Liver (tissue), 7 donors: ENCODE measurements at regions not wholly inside any gene's neighbourhood (a gene's known extent, or its start where the extent isn't known, plus 50 kb on each side); places are given as distances from the start of the nearest gene placed in this dataset.
"Not testable (repeated sequence)": the region's sequence is repeated elsewhere in the genome, so short reads cannot be mapped to it uniquely, and the experiment has no call there.

Experiments used
- DNase-seq: peaks from one replicate; pipeline ENCODE4 v3.0.0-alpha.2; 2017; ENCODE audit warnings: low spot score
- H3K27ac ChIP-seq, 2 donors: one replicate each; pipeline ENCODE4 v1.7.0; 2013; ENCODE audit warnings: inconsistent platforms in 2 of 2, low read length in 2 of 2, control low read depth in 1 of 2, low read depth in 1 of 2, mild to moderate bottlenecking in 1 of 2
- H3K27me3 ChIP-seq, 4 donors: one replicate each; pipeline versions ENCODE4 v1.6.1 to v1.7.0; 2013; ENCODE audit warnings: low read length in 3 of 4, inconsistent platforms in 1 of 4, mild to moderate bottlenecking in 1 of 4, moderate library complexity in 1 of 4; ENCODE audit not compliant: control insufficient read depth in 4 of 4, insufficient read depth in 4 of 4
- H3K36me3 ChIP-seq, 4 donors: one replicate each; pipeline versions ENCODE4 v1.6.1 to v1.7.0; 2013; ENCODE audit warnings: low read length in 3 of 4, mild to moderate bottlenecking in 3 of 4, low read depth in 1 of 4, moderate library complexity in 1 of 4; ENCODE audit not compliant: control insufficient read depth in 4 of 4, insufficient read depth in 3 of 4
- H3K4me1 ChIP-seq, 4 donors: one replicate each; pipeline versions ENCODE4 v1.6.1 to v1.7.0; 2013; ENCODE audit warnings: low read length in 3 of 4, mild to moderate bottlenecking in 3 of 4, moderate library complexity in 1 of 4; ENCODE audit not compliant: control insufficient read depth in 4 of 4, insufficient read depth in 4 of 4
- H3K4me3 ChIP-seq, 3 donors: one replicate each; pipeline versions ENCODE4 v1.6.1 to v1.7.0; 2013; ENCODE audit warnings: low read length in 3 of 3, control low read depth in 1 of 3, low read depth in 1 of 3, mild to moderate bottlenecking in 1 of 3
- H3K9ac ChIP-seq, 2 donors: one replicate each; pipeline ENCODE4 v1.7.0; 2013; ENCODE audit warnings: low read length in 2 of 2, mild to moderate bottlenecking in 2 of 2, moderate library complexity in 2 of 2, control low read depth in 1 of 2, low read depth in 1 of 2
- H3K9me3 ChIP-seq, 4 donors: one replicate each; pipeline versions ENCODE4 v1.6.1 to v1.7.0; 2013; ENCODE audit warnings: low read length in 3 of 4; ENCODE audit not compliant: control insufficient read depth in 4 of 4
- EGR1 ChIP-seq, 2 donors: IDR thresholded peaks; 2 replicates each; pipeline ENCODE4 v1.6.1; 2016 to 2018; ENCODE audit warnings: antibody characterized with exemption in 2 of 2, low read depth in 2 of 2
- FOXA1 ChIP-seq: IDR thresholded peaks from 2 replicates; pipeline ENCODE4 v1.6.1; 2016; ENCODE audit warnings: antibody characterized with exemption
- FOXA2 ChIP-seq: IDR thresholded peaks from 2 replicates; pipeline ENCODE4 v1.6.1; 2016; ENCODE audit warnings: antibody characterized with exemption
- GABPA ChIP-seq, 2 donors: IDR thresholded peaks in 1 of 2; conservative IDR thresholded peaks in 1 of 2; 2 replicates each; pipeline ENCODE4 v1.6.1; 2016; ENCODE audit warnings: antibody characterized with exemption in 2 of 2, mild to moderate bottlenecking in 1 of 2, moderate library complexity in 1 of 2
- HNF4A ChIP-seq, 2 donors: conservative IDR thresholded peaks; 2 replicates each; pipeline ENCODE4 v1.6.1; 2016; ENCODE audit warnings: antibody characterized with exemption in 2 of 2, mild to moderate bottlenecking in 2 of 2
- HNF4G ChIP-seq: IDR thresholded peaks from 2 replicates; pipeline ENCODE4 v1.6.1; 2016; ENCODE audit warnings: antibody characterized with exemption
- JUND ChIP-seq, 2 donors: IDR thresholded peaks; 2 replicates each; pipeline ENCODE4 v1.6.1; 2016; ENCODE audit warnings: antibody characterized with exemption in 2 of 2
- NR2F2 ChIP-seq: IDR thresholded peaks from 2 replicates; pipeline ENCODE4 v1.6.1; 2016; ENCODE audit warnings: antibody characterized with exemption
- RAD21 ChIP-seq, 2 donors: IDR thresholded peaks; 2 replicates each; pipeline ENCODE4 v1.6.1; 2016; ENCODE audit warnings: antibody characterized with exemption in 2 of 2, mild to moderate bottlenecking in 2 of 2
- RXRA ChIP-seq, 2 donors: IDR thresholded peaks; 2 replicates each; pipeline ENCODE4 v1.6.1; 2017 to 2018; ENCODE audit warnings: antibody characterized with exemption in 2 of 2, mild to moderate bottlenecking in 1 of 2
- SP1 ChIP-seq: IDR thresholded peaks from 2 replicates; pipeline ENCODE4 v1.6.1; 2018; ENCODE audit warnings: antibody characterized with exemption, mild to moderate bottlenecking
- TAF1 ChIP-seq: conservative IDR thresholded peaks from 2 replicates; pipeline ENCODE4 v1.6.1; 2016; ENCODE audit warnings: antibody characterized with exemption, mild to moderate bottlenecking
- WGBS: extraction: QIAGEN DNeasy Blood & Tissue Kit; methylation state at CpG from one replicate; pipeline ENCODE4 v1.1.7; 2013; 5-methylcytosine and 5-hydroxymethylcytosine counted together
- TF ChIP-seq, protein P1 (sequence below): IDR thresholded peaks from 2 replicates; pipeline ENCODE4 v1.6.1; 2016; ENCODE audit warnings: antibody characterized with exemption
- TF ChIP-seq, protein P2 (sequence below): IDR thresholded peaks from 2 replicates; pipeline ENCODE4 v1.6.1; 2016; ENCODE audit warnings: antibody characterized with exemption, mild to moderate bottlenecking
- TF ChIP-seq, protein P3 (sequence below): IDR thresholded peaks from 2 replicates; pipeline ENCODE4 v1.6.1; 2016; ENCODE audit warnings: antibody characterized with exemption
- donor health status: healthy.
- donor health status: healthy.
- donor health status: healthy.
- donor health status: healthy.

DNA sequence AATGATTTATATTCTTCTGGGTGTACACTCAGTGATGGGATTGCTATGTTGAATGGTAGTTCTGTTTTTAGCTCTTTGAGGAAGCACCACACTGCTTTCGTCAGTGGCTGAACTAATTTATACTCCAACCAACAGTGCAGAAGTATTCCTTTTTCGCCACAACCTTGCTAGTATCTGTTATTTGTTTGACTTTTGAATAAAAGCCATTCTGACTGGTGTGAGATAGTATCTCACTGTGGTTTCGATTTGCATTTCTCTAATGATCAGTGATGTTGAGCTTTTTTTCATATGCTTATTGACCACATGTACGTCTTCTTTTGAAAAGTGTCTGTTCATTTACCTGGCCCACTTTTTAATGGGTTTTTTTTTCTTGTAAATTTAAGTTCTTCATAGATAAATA is 583.8 kb upstream of the ARID1B start:
- Histone ChIP-seq H3K27ac (no peak overlapping the region), H3K9me3 (peaks cover 0 to 5% (median 0%) of the 10 kb centered on the region in 4 donors), H3K27me3 (peaks cover 0 to 7% (median 0%) of the 10 kb centered on the region in 4 donors), H3K4me3 (no peak overlapping the region), H3K4me1 (no peaks in the 10 kb centered on the region), H3K9ac (no peak overlapping the region), H3K36me3 (no peaks in the 10 kb centered on the region)
- WGBS: 71% methylated on average over 4 of the region's 4 CpGs
- DNase-seq: no peak
- TF ChIP-seq HNF4G: no peak
- TF ChIP-seq FOXA2: no peak
- TF ChIP-seq SP1: no peak
- no peak for TF ChIP-seq GABPA (IDR thresholded peaks at IDR 0.05 in 1 of 2, conservative IDR thresholded peaks at IDR 0.05 in 1 of 2)
- TF ChIP-seq, protein P1, sequence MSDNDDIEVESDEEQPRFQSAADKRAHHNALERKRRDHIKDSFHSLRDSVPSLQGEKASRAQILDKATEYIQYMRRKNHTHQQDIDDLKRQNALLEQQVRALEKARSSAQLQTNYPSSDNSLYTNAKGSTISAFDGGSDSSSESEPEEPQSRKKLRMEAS: no peak
- TF ChIP-seq, protein P2, sequence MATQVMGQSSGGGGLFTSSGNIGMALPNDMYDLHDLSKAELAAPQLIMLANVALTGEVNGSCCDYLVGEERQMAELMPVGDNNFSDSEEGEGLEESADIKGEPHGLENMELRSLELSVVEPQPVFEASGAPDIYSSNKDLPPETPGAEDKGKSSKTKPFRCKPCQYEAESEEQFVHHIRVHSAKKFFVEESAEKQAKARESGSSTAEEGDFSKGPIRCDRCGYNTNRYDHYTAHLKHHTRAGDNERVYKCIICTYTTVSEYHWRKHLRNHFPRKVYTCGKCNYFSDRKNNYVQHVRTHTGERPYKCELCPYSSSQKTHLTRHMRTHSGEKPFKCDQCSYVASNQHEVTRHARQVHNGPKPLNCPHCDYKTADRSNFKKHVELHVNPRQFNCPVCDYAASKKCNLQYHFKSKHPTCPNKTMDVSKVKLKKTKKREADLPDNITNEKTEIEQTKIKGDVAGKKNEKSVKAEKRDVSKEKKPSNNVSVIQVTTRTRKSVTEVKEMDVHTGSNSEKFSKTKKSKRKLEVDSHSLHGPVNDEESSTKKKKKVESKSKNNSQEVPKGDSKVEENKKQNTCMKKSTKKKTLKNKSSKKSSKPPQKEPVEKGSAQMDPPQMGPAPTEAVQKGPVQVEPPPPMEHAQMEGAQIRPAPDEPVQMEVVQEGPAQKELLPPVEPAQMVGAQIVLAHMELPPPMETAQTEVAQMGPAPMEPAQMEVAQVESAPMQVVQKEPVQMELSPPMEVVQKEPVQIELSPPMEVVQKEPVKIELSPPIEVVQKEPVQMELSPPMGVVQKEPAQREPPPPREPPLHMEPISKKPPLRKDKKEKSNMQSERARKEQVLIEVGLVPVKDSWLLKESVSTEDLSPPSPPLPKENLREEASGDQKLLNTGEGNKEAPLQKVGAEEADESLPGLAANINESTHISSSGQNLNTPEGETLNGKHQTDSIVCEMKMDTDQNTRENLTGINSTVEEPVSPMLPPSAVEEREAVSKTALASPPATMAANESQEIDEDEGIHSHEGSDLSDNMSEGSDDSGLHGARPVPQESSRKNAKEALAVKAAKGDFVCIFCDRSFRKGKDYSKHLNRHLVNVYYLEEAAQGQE: no peak
- no peak for TF ChIP-seq EGR1 (IDR thresholded peaks at IDR 0.05; ENCODE audit: low read depth in 2 of 2)
- TF ChIP-seq FOXA1: no peak

DNA sequence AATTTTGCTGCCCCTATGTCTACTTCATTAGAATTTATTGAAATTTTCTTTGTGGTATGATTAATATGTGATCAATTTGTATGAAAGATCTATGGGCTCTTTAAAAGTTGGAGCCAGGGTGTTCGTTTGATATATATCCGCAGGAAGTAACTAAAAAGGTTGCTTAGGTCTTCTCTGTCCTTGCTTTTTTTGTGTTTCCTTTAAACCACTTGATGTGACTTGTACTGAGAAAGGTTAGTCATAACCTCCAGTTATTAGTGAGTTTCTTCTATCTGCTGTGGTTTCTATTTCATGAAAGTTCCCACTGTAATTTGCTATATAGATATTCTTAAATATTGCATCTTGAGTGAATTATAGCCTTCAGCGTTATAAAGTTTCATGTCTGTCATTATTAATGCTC is 585.3 kb upstream of the ARID1B start:
- Histone ChIP-seq H3K4me1 (no peaks in the 10 kb centered on the region), H3K27me3 (no peaks in the 10 kb centered on the region), H3K27ac (no peak overlapping the region), H3K4me3 (no peak overlapping the region), H3K9ac (no peak overlapping the region), H3K36me3 (no peaks in the 10 kb centered on the region), H3K9me3 (peaks cover 0 to 5% (median 0%) of the 10 kb centered on the region in 4 donors)
- TF ChIP-seq EGR1 (IDR thresholded peaks at IDR 0.05; ENCODE audit: low read depth in 2 of 2) (no peak), RAD21 (IDR thresholded peaks at IDR 0.05) (no peak), JUND (IDR thresholded peaks at IDR 0.05) (no peak), HNF4A (conservative IDR thresholded peaks at IDR 0.05) (no peak), HNF4G (no peak), NR2F2 (no peak)
- WGBS: 64% methylated on average over 3 of the region's 3 CpGs
- DNase-seq: no peak

DNA sequence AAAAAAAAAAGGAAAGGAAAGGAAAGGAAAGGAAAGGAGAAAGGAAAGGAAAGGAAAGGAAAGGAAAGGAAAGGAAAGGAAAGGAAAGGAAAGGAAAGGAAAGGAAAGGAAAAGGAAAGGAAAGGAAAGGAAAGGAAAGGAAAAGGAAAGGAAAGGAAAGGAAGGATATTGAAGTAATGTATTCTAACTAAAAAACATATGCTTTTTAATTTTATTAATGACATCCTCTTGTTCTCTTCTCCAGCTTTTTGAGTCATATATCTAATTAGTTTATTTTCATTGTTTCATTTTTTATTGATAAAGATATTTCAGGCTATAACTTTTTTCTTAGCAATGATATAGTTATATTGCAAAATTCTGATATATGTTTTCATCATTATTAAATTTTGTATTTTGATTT is 585.8 kb upstream of the ARID1B start:
- not testable (repeated sequence) for H3K36me3 ChIP-seq, H3K4me3 ChIP-seq, H3K27me3 ChIP-seq, H3K4me1 ChIP-seq, H3K9me3 ChIP-seq, DNase-seq, H3K9ac ChIP-seq, H3K27ac ChIP-seq

DNA sequence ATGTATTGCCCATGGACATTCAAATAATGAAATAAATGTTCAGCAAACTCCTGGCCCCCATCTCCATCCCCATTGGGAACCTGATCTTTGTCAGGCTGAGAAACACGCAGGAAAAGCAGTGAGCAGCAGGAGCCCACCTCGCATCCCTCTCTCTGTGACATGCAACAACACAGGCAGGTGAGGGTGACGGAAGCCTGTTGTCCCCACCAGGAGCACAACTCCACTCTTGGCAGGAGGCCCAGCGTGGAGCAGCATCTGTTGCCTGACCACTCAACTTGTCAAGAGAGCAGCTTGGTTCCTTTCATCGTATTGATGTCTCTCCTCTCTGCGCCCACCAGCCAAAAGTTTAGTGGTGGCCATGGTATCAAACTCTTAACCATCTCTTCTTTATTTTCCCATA is 586.9 kb upstream of the ARID1B start:
- no peaks in the 10 kb centered on the region for H3K27me3 ChIP-seq
- H3K36me3 ChIP-seq: no peaks in the 10 kb centered on the region
- DNase-seq: no peak
- WGBS: 80% methylated on average over 6 of the region's 6 CpGs
- no peak overlapping the region for H3K4me3 ChIP-seq
- H3K4me1 ChIP-seq: no peaks in the 10 kb centered on the region
- H3K9me3 ChIP-seq: peaks cover 0 to 5% (median 0%) of the 10 kb centered on the region in 4 donors
- no peak overlapping the region for H3K9ac ChIP-seq
- no peak overlapping the region for H3K27ac ChIP-seq
- TF ChIP-seq JUND (IDR thresholded peaks at IDR 0.05): no peak
- TF ChIP-seq HNF4A (conservative IDR thresholded peaks at IDR 0.05): no peak
- TF ChIP-seq, protein P3, sequence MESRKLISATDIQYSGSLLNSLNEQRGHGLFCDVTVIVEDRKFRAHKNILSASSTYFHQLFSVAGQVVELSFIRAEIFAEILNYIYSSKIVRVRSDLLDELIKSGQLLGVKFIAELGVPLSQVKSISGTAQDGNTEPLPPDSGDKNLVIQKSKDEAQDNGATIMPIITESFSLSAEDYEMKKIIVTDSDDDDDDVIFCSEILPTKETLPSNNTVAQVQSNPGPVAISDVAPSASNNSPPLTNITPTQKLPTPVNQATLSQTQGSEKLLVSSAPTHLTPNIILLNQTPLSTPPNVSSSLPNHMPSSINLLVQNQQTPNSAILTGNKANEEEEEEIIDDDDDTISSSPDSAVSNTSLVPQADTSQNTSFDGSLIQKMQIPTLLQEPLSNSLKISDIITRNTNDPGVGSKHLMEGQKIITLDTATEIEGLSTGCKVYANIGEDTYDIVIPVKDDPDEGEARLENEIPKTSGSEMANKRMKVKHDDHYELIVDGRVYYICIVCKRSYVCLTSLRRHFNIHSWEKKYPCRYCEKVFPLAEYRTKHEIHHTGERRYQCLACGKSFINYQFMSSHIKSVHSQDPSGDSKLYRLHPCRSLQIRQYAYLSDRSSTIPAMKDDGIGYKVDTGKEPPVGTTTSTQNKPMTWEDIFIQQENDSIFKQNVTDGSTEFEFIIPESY: no peak
- no peak for TF ChIP-seq SP1
- TF ChIP-seq TAF1: no peak
- no peak for TF ChIP-seq RAD21 (IDR thresholded peaks at IDR 0.05)
- no peak for TF ChIP-seq EGR1 (IDR thresholded peaks at IDR 0.05; ENCODE audit: low read depth in 2 of 2)
- no peak for TF ChIP-seq RXRA (IDR thresholded peaks at IDR 0.05)
- TF ChIP-seq, protein P2: no peak
- no peak for TF ChIP-seq FOXA1
